ENCODE measurements at regions not wholly inside any gene's neighbourhood (a gene's known extent, or its start where the extent isn't known, plus 50 kb on each side); places are given as distances from the start of the nearest gene placed in this dataset.

- no peaks in the 10 kb centered on the region for H3K27me3 ChIP-seq (ENCODE audit: insufficient read depth, low read length)
Observed at GRCh38 chr9:18022642-18023041, 443.8 kb downstream of the SH3GL2 start.

GRCh38 chr9:18023332-18023731 lies 444.5 kb downstream of the SH3GL2 start:
- Histone ChIP-seq H4K20me1 (ENCODE audit: insufficient read depth, low read length) (no peaks in the 10 kb centered on the region), H2AFZ (ENCODE audit: low read depth, low read length) (no peak overlapping the region), H3K4me1 (ENCODE audit: insufficient read depth, low read length) (no peaks in the 10 kb centered on the region), H3K79me2 (ENCODE audit: insufficient read depth, low read length) (no peaks in the 10 kb centered on the region), H3K4me3 (ENCODE audit: insufficient read depth, low read depth, low read length) (no peak overlapping the region), H3K4me2 (ENCODE audit: low read length) (no peak overlapping the region), H3K9ac (ENCODE audit: low read length) (no peak overlapping the region), H3K27ac (ENCODE audit: low read depth, low read length) (no peak overlapping the region), H3K36me3 (ENCODE audit: insufficient read depth, low read length) (no peaks in the 10 kb centered on the region), H3K27me3 (ENCODE audit: insufficient read depth, low read length) (no peaks in the 10 kb centered on the region), H3K9me3 (ENCODE audit: insufficient read depth, low read depth, low read length) (no peaks in the 10 kb centered on the region)
- Mint-ChIP-seq H3K27me3 (ENCODE audit: low read depth, unreplicated experiment) (no peaks in the 10 kb centered on the region), H3K36me3 (ENCODE audit: low read depth, unreplicated experiment) (no peaks in the 10 kb centered on the region), H3K4me1 (ENCODE audit: low read depth, unreplicated experiment) (peaks cover 5% of the 10 kb centered on the region), H3K4me3 (ENCODE audit: unreplicated experiment) (no peak overlapping the region), H3K9me3 (ENCODE audit: unreplicated experiment) (peaks cover 3% of the 10 kb centered on the region), H3K27ac (ENCODE audit: unreplicated experiment) (no peak overlapping the region)
- no peak for FAIRE-seq
- no peak for DNase-seq (ENCODE audit: low read depth)
- no peak for TF ChIP-seq EZH2 (IDR thresholded peaks at IDR 0.05; ENCODE audit: insufficient read depth, low read length)

More at GRCh38 chr9:18022642-18023041, 443.8 kb downstream of the SH3GL2 start:
- no peak overlapping the region for H3K4me3 ChIP-seq (ENCODE audit: insufficient read depth, low read depth, low read length)
- H3K9me3 ChIP-seq (ENCODE audit: insufficient read depth, low read depth, low read length), result no peaks in the 10 kb centered on the region
- no peaks in the 10 kb centered on the region for H3K79me2 ChIP-seq (ENCODE audit: insufficient read depth, low read length)
- Mint-ChIP-seq H3K4me1 (ENCODE audit: low read depth, unreplicated experiment) (peaks cover 5% of the 10 kb centered on the region), H3K27me3 (ENCODE audit: low read depth, unreplicated experiment) (no peaks in the 10 kb centered on the region), H3K27ac (ENCODE audit: unreplicated experiment) (no peak overlapping the region), H3K4me3 (ENCODE audit: unreplicated experiment) (no peak overlapping the region), H3K36me3 (ENCODE audit: low read depth, unreplicated experiment) (no peaks in the 10 kb centered on the region), H3K9me3 (ENCODE audit: unreplicated experiment) (peaks cover 4% of the 10 kb centered on the region)
- H3K4me2 ChIP-seq (ENCODE audit: low read length), result no peak overlapping the region
- no peak overlapping the region for H3K9ac ChIP-seq (ENCODE audit: low read length)
- FAIRE-seq (no peak), DNase-seq (ENCODE audit: low read depth) (no peak)
- no peaks in the 10 kb centered on the region for H4K20me1 ChIP-seq (ENCODE audit: insufficient read depth, low read length)
- H3K4me1 ChIP-seq (ENCODE audit: insufficient read depth, low read length), result no peaks in the 10 kb centered on the region
- H2AFZ ChIP-seq (ENCODE audit: low read depth, low read length), result no peak overlapping the region
- no peaks in the 10 kb centered on the region for H3K36me3 ChIP-seq (ENCODE audit: insufficient read depth, low read length)
- TF ChIP-seq EZH2 (IDR thresholded peaks at IDR 0.05; ENCODE audit: insufficient read depth, low read length), result no peak
- TF ChIP-seq, protein P1, sequence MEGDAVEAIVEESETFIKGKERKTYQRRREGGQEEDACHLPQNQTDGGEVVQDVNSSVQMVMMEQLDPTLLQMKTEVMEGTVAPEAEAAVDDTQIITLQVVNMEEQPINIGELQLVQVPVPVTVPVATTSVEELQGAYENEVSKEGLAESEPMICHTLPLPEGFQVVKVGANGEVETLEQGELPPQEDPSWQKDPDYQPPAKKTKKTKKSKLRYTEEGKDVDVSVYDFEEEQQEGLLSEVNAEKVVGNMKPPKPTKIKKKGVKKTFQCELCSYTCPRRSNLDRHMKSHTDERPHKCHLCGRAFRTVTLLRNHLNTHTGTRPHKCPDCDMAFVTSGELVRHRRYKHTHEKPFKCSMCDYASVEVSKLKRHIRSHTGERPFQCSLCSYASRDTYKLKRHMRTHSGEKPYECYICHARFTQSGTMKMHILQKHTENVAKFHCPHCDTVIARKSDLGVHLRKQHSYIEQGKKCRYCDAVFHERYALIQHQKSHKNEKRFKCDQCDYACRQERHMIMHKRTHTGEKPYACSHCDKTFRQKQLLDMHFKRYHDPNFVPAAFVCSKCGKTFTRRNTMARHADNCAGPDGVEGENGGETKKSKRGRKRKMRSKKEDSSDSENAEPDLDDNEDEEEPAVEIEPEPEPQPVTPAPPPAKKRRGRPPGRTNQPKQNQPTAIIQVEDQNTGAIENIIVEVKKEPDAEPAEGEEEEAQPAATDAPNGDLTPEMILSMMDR (IDR thresholded peaks at IDR 0.05; ENCODE audit: insufficient read depth, low read depth, low read length), result no peak
- no peak overlapping the region for H3K27ac ChIP-seq (ENCODE audit: low read depth, low read length)

DNA sequence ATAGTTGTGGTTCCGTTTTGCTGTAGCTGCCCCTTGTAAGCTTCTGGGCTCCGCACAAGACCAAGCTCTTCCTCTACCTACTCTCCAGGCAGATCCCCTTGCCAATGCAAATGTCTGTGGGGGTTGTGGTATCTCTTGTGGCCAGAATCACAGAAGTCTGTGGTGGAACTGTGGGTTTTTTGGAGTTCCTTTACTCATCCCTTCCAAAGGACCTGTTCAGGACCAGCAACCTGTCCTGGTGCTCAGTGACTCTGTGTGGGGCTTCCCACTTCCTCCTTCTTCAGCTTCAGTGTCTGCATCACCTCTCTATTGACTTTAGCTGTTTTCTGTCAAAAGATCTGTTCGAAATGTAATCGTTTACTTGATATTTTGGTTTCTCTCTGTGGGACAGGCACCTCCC lies 441.3 kb upstream of the ADAMTSL1 start:
- no peak for DNase-seq (ENCODE audit: low read depth)
- Histone ChIP-seq H3K9me3 (ENCODE audit: insufficient read depth, low read depth, low read length) (no peaks in the 10 kb centered on the region), H3K79me2 (ENCODE audit: insufficient read depth, low read length) (no peaks in the 10 kb centered on the region), H3K4me2 (ENCODE audit: low read length) (no peak overlapping the region), H3K27ac (ENCODE audit: low read depth, low read length) (no peak overlapping the region), H3K27me3 (ENCODE audit: insufficient read depth, low read length) (no peaks in the 10 kb centered on the region), H3K4me1 (ENCODE audit: insufficient read depth, low read length) (no peaks in the 10 kb centered on the region), H3K9ac (ENCODE audit: low read length) (no peak overlapping the region), H4K20me1 (ENCODE audit: insufficient read depth, low read length) (no peaks in the 10 kb centered on the region), H3K36me3 (ENCODE audit: insufficient read depth, low read length) (no peaks in the 10 kb centered on the region), H3K4me3 (ENCODE audit: insufficient read depth, low read depth, low read length) (no peak overlapping the region), H2AFZ (ENCODE audit: low read depth, low read length) (no peak overlapping the region)
- no peak for FAIRE-seq
- TF ChIP-seq, protein P1 (IDR thresholded peaks at IDR 0.05; ENCODE audit: insufficient read depth, low read depth, low read length), result no peak
- TF ChIP-seq EZH2 (IDR thresholded peaks at IDR 0.05; ENCODE audit: insufficient read depth, low read length), result no peak
- Mint-ChIP-seq H3K4me3 (ENCODE audit: unreplicated experiment) (no peak overlapping the region), H3K4me1 (ENCODE audit: low read depth, unreplicated experiment) (no peaks in the 10 kb centered on the region), H3K27ac (ENCODE audit: unreplicated experiment) (no peak overlapping the region), H3K27me3 (ENCODE audit: low read depth, unreplicated experiment) (no peaks in the 10 kb centered on the region), H3K36me3 (ENCODE audit: low read depth, unreplicated experiment) (no peaks in the 10 kb centered on the region), H3K9me3 (ENCODE audit: unreplicated experiment) (peaks cover 10% of the 10 kb centered on the region)

Data from astrocyte (in vitro differentiated cells and primary cell).